ENCODE measurements at regions not wholly inside any gene's neighbourhood (a gene's known extent, or its start where the extent isn't known, plus 50 kb on each side); places are given as distances from the start of the nearest gene placed in this dataset.

GRCh38 chr13:91264484-91264883, 83.0 kb upstream of the MIR17HG start:
- Mint-ChIP-seq H3K36me3 (no peaks in the 10 kb centered on the region), H3K9me3 (peaks cover 10% of the 10 kb centered on the region), H3K27me3 (no peaks in the 10 kb centered on the region), H3K27ac (no peak overlapping the region), H3K4me1 (ENCODE audit: unreplicated experiment) (no peaks in the 10 kb centered on the region), H3K4me3 (no peak overlapping the region)
- no peak for DNase-seq (ENCODE audit: extremely low spot score, unreplicated experiment)
- TF ChIP-seq CTCF (conservative IDR thresholded peaks at IDR 0.05) = no peak

- Mint-ChIP-seq H3K27me3 (no peaks in the 10 kb centered on the region), H3K4me1 (ENCODE audit: unreplicated experiment) (no peaks in the 10 kb centered on the region), H3K4me3 (no peak overlapping the region), H3K27ac (no peak overlapping the region), H3K9me3 (no peaks in the 10 kb centered on the region), H3K36me3 (no peaks in the 10 kb centered on the region)
- TF ChIP-seq CTCF (conservative IDR thresholded peaks at IDR 0.05) = no peak
- no peak for DNase-seq (ENCODE audit: extremely low spot score, unreplicated experiment)
Observed at GRCh38 chr13:91269237-91269636, 78.2 kb upstream of the MIR17HG start.

- H3K27ac Mint-ChIP-seq = no peak overlapping the region
- no peaks in the 10 kb centered on the region for H3K4me1 Mint-ChIP-seq (ENCODE audit: unreplicated experiment)
- no peaks in the 10 kb centered on the region for H3K36me3 Mint-ChIP-seq
- no peak for DNase-seq (ENCODE audit: extremely low spot score, unreplicated experiment)
- no peaks in the 10 kb centered on the region for H3K27me3 Mint-ChIP-seq
- no peak overlapping the region for H3K4me3 Mint-ChIP-seq
- no peak for TF ChIP-seq CTCF (conservative IDR thresholded peaks at IDR 0.05)
- no peaks in the 10 kb centered on the region for H3K9me3 Mint-ChIP-seq
Observed at GRCh38 chr13:91270031-91270430, 77.5 kb upstream of the MIR17HG start.

- Mint-ChIP-seq H3K27me3 (no peaks in the 10 kb centered on the region), H3K9me3 (peaks cover 8% of the 10 kb centered on the region), H3K27ac (no peak overlapping the region), H3K36me3 (no peaks in the 10 kb centered on the region), H3K4me3 (no peak overlapping the region), H3K4me1 (ENCODE audit: unreplicated experiment) (no peaks in the 10 kb centered on the region)
- TF ChIP-seq CTCF (conservative IDR thresholded peaks at IDR 0.05) = no peak
- DNase-seq (ENCODE audit: extremely low spot score, unreplicated experiment) = no peak
Observed at GRCh38 chr13:91272235-91272777, 75.2 kb upstream of the MIR17HG start.

- Mint-ChIP-seq H3K27ac (no peak overlapping the region), H3K27me3 (no peaks in the 10 kb centered on the region), H3K36me3 (no peaks in the 10 kb centered on the region), H3K4me1 (ENCODE audit: unreplicated experiment) (no peaks in the 10 kb centered on the region), H3K4me3 (no peak overlapping the region), H3K9me3 (peaks cover 16% of the 10 kb centered on the region)
- no peak for TF ChIP-seq CTCF (conservative IDR thresholded peaks at IDR 0.05)
- no peak for DNase-seq (ENCODE audit: extremely low spot score, unreplicated experiment)
Observed at GRCh38 chr13:91273675-91274074, 73.8 kb upstream of the MIR17HG start.

Data from type B pancreatic cell (in vitro differentiated cells).